TTC549 (cell line): ENCODE measurements at regions not wholly inside any gene's neighbourhood (a gene's known extent, or its start where the extent isn't known, plus 50 kb on each side); places are given as distances from the start of the nearest gene placed in this dataset.
"Not testable (repeated sequence)": the region's sequence is repeated elsewhere in the genome, so short reads cannot be mapped to it uniquely, and the experiment has no call there.

ENCODE experiments used
- FAIRE-seq: peaks from 2 replicates; lab custom pipeline; 2012; peaks lifted over from hg19 to GRCh38; lab: Jason Lieb, UNC

- no peak for FAIRE-seq
Observed at GRCh38 chr4:128649161-128649560, 160.3 kb upstream of the JADE1 start.

- no peak for FAIRE-seq
Observed at GRCh38 chr4:128648021-128648420, 161.5 kb upstream of the JADE1 start.

GRCh38 chr4:128646893-128647292 is 162.6 kb upstream of the JADE1 start:
- FAIRE-seq: not testable (repeated sequence)

- not testable (repeated sequence) for FAIRE-seq
Observed at GRCh38 chr4:128644693-128645654, 164.5 kb upstream of the JADE1 start.

GRCh38 chr4:128644107-128644506 is 165.4 kb upstream of the JADE1 start:
- FAIRE-seq: not testable (repeated sequence)

- not testable (repeated sequence) for FAIRE-seq
Observed at GRCh38 chr4:128641566-128641965, 167.9 kb upstream of the JADE1 start.

GRCh38 chr4:128639541-128640270 is 169.8 kb upstream of the JADE1 start:
- no peak for FAIRE-seq

- FAIRE-seq: no peak
Observed at GRCh38 chr4:128636906-128637305, 172.6 kb upstream of the JADE1 start.

GRCh38 chr4:128635955-128636560 is 173.4 kb upstream of the JADE1 start:
- FAIRE-seq: no peak

GRCh38 chr4:128635141-128635954 is 174.2 kb upstream of the JADE1 start:
- no peak for FAIRE-seq

GRCh38 chr4:128633067-128633466 is 176.4 kb upstream of the JADE1 start:
- no peak for FAIRE-seq

GRCh38 chr4:128630871-128631270 is 178.6 kb upstream of the JADE1 start:
- no peak for FAIRE-seq

- no peak for FAIRE-seq
Observed at GRCh38 chr4:128623508-128624215, 185.8 kb upstream of the JADE1 start.

GRCh38 chr4:128620279-128620965 is 189.1 kb upstream of the JADE1 start:
- not testable (repeated sequence) for FAIRE-seq

- FAIRE-seq: no peak
Observed at GRCh38 chr4:128615197-128615596, 194.3 kb upstream of the JADE1 start.

GRCh38 chr4:128608006-128608405 is 201.5 kb upstream of the JADE1 start:
- FAIRE-seq: no peak

GRCh38 chr4:128606173-128606572 is 203.3 kb upstream of the JADE1 start:
- FAIRE-seq: no peak

- no peak for FAIRE-seq
Observed at GRCh38 chr4:128604840-128605239, 204.7 kb upstream of the JADE1 start.

- no peak for FAIRE-seq
Observed at GRCh38 chr4:128604204-128604603, 205.3 kb upstream of the JADE1 start.

GRCh38 chr4:128603081-128603480 is 206.4 kb upstream of the JADE1 start:
- no peak for FAIRE-seq
